Epithelial cell of esophagus (primary cell): ENCODE measurements at regions not wholly inside any gene's neighbourhood (a gene's known extent, or its start where the extent isn't known, plus 50 kb on each side); places are given as distances from the start of the nearest gene placed in this dataset.
A peak's percentile ranks its signal among the peaks of the same experiment; 100 is the strongest.

Source experiments
- DNase-seq: peaks from one replicate; pipeline ENCODE4 v3.0.0; 2010; ENCODE audit warnings: low read depth
- H3K4me3 ChIP-seq: 2 replicates; pipeline ENCODE4 v1.5.1; 2011; ENCODE audit warnings: mild to moderate bottlenecking, low read length, control low read depth
- TF ChIP-seq, protein P1 (sequence below): IDR thresholded peaks from 2 replicates; pipeline ENCODE4 v1.5.1; 2011; ENCODE audit warnings: low read depth, mild to moderate bottlenecking, low read length, control low read depth, inconsistent platforms; ENCODE audit not compliant: insufficient read depth; ENCODE audit errors: missing control alignments

- H3K4me3 ChIP-seq: no peak overlapping the region
- TF ChIP-seq, protein P1, sequence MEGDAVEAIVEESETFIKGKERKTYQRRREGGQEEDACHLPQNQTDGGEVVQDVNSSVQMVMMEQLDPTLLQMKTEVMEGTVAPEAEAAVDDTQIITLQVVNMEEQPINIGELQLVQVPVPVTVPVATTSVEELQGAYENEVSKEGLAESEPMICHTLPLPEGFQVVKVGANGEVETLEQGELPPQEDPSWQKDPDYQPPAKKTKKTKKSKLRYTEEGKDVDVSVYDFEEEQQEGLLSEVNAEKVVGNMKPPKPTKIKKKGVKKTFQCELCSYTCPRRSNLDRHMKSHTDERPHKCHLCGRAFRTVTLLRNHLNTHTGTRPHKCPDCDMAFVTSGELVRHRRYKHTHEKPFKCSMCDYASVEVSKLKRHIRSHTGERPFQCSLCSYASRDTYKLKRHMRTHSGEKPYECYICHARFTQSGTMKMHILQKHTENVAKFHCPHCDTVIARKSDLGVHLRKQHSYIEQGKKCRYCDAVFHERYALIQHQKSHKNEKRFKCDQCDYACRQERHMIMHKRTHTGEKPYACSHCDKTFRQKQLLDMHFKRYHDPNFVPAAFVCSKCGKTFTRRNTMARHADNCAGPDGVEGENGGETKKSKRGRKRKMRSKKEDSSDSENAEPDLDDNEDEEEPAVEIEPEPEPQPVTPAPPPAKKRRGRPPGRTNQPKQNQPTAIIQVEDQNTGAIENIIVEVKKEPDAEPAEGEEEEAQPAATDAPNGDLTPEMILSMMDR: no peak
- DNase-seq: no peak
Measured at GRCh38 chr6:18784794-18785193, 397.6 kb downstream of the RNF144B start.

DNA sequence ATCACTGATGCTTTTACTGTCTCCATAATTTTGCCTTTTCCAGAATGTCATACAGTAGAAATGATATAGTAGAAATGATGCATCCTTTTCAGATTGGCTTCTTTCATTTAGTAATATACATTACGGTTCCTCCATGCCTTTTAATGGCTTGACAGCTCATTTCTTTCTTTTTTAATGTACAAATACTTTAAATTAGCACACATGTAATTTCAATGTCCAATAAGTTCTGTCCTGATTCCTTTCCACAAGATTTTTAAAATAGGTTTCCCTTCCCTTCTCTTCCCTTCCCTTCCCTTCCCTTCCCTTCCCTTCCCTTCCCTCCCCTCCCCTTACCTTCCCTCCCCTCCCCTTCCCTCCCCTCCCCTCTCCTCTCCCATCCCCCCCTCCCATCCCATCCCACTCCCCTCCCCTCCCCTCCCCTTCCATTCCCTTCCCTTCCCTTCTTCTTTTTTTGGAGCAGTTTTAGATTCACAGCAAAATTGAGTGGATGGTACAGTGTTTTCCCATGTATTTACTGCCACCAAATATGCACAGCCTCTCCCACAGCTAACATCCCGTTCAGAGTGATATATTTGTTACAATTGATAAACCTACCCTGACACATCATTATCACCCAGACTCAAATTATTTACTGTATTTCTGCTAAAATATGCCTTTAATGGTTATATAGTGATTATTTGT is 398.8 kb downstream of the RNF144B start:
- TF ChIP-seq, protein P1: no peak
- H3K4me3 ChIP-seq: no peak overlapping the region
- DNase-seq: no peak

DNA sequence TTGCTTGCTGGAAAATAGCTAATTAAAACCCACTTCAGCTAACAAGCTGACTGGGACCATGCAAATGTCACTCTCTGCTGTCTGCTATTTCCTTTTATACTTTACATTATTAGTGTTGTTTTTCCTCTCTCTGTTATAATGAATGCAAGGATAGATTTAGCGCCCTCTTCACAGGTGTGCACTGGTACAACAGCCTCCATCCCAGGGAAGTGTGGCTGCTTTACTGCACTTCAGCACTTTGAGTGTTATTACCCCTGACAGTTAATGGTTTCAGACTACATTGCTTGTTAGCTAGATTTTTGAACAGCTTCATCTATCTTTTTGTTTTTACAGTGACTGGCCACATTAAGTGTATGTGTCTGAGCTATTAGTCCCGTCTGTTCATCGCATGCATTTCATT is 405.7 kb downstream of the RNF144B start:
- no peak overlapping the region for H3K4me3 ChIP-seq
- no peak for DNase-seq
- TF ChIP-seq, protein P1: no peak

DNA sequence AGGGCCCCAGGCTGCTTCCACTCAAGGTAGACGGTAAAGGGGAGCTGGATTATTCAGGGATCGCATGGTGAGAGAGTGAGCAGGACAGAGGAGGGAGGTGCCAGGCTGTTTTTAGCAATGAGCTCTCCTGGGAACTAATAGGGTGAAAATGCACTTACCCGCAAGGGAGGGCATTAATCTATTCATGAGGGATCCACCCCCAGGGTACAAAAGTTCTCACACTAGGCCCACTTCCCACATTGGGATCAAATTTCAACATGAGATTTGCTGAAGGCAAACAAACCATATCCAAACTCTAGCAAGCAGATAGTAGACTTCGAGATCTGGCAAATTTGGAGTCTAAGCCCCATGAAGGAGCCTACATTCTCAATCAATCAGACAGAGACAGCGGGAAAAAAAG is 408.6 kb downstream of the RNF144B start:
- no peak overlapping the region for H3K4me3 ChIP-seq
- TF ChIP-seq, protein P1: no peak
- no peak for DNase-seq

DNA sequence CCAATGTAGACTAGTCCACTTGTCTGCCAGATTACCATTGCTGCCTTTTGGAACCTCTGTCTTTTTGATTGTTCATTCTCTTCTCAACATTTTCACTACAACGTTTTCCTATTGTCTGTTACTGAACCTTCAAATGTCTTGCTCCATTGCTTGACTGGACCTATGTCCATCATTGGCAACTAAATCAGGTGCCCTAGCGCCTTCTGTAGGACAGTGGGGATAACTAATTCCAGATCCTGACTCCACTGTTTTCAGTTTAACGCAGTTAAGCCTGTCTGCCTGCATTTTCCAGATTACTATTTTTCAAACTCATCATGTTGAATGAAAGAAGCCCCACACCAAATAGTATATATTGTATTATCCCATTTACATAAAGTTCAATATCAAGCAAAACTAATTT is 433.6 kb downstream of the RNF144B start:
- DNase-seq: no peak
- TF ChIP-seq, protein P1: no peak
- no peak overlapping the region for H3K4me3 ChIP-seq

- H3K4me3 ChIP-seq: no peak overlapping the region
- peak; percentile 59 for DNase-seq
- TF ChIP-seq, protein P1: peak; percentile 66
Measured at GRCh38 chr6:18823782-18824386, 436.7 kb downstream of the RNF144B start.
